Calu3 (cell line): ENCODE measurements at regions not wholly inside any gene's neighbourhood (a gene's known extent, or its start where the extent isn't known, plus 50 kb on each side); places are given as distances from the start of the nearest gene placed in this dataset.
A peak's percentile ranks its signal among the peaks of the same experiment; 100 is the strongest.

Experiments
- BruUV-seq: library from RNA; stranded (reverse); fragments of 400-500 nt; replicated peaks from 2 replicates; lab custom pipeline; 2021; lab: Mats Ljungman, UMichigan
- CTCF ChIA-PET: fragments of 300-600 bp; sonication (Branson Sonifier 250); formaldehyde crosslinking; loops from one replicate; lab custom pipeline; 2022; ENCODE audit warnings: antibody characterized with exemption; lab: Charles Lee
- DNase-seq: peaks from one replicate; pipeline ENCODE4 v3.0.0; 2022
- H3K27ac Mint-ChIP-seq: one replicate; pipeline ENCODE4 v1.8.0; 2022; ENCODE audit warnings: mixed read lengths; ENCODE audit not compliant: unreplicated experiment
- H3K27me3 Mint-ChIP-seq: one replicate; pipeline ENCODE4 v1.8.0; 2022; ENCODE audit warnings: mixed read lengths; ENCODE audit not compliant: unreplicated experiment
- H3K36me3 Mint-ChIP-seq: one replicate; pipeline ENCODE4 v1.8.0; 2022; ENCODE audit warnings: mild to moderate bottlenecking, moderate library complexity, mixed read lengths; ENCODE audit not compliant: insufficient read depth, unreplicated experiment
- H3K4me1 Mint-ChIP-seq: one replicate; pipeline ENCODE4 v1.8.0; 2022; ENCODE audit warnings: mild to moderate bottlenecking, low read depth, mixed read lengths; ENCODE audit not compliant: unreplicated experiment
- H3K4me3 Mint-ChIP-seq: one replicate; pipeline ENCODE4 v1.8.0; 2022; ENCODE audit warnings: mild to moderate bottlenecking, low read depth, moderate library complexity, mixed read lengths; ENCODE audit not compliant: unreplicated experiment
- H3K9me3 Mint-ChIP-seq: one replicate; pipeline ENCODE4 v1.8.0; 2022; ENCODE audit warnings: low read depth, mixed read lengths; ENCODE audit not compliant: unreplicated experiment
- intact Hi-C: fragments of 100-400 bp; cut with micrococcal nuclease; formaldehyde crosslinking; loops from one replicate; pipeline ENCODE4 v1.10.0; 2022; ENCODE audit not compliant: unreplicated experiment
- TF ChIP-seq, protein P1 (sequence below): fragments of 200-600 bp; IDR thresholded peaks from one replicate; pipeline ENCODE4 v1.8.0; 2022; ENCODE audit warnings: antibody characterized with exemption; ENCODE audit not compliant: unreplicated experiment

DNA sequence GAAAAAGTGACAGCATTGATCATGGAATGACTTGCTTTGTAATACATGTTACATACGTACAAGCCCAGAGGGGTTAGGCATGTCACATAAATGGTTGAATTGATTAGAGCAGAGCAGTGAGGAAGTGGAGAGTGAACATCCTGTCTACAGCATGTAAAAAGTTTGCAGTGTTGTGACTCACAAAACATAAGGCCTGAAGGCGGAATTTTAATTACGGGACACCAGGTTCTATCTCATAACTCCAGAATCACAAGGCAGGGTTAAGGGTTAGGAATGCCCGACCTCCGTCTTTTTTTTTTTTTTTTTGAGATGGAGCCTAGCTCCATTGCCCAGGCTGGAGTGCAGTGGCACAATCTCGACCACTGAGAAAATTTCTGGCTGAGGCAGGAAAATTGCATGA is 83.9 kb downstream of the MUC16 start:
- intact Hi-C loops = no loop called here
- Mint-ChIP-seq H3K27me3 (no peaks in the 10 kb centered on the region), H3K4me3 (no peak overlapping the region), H3K9me3 (peaks cover 10% of the 10 kb centered on the region), H3K27ac (no peak overlapping the region), H3K4me1 (no peaks in the 10 kb centered on the region), H3K36me3 (no peaks in the 10 kb centered on the region)
- TF ChIP-seq, protein P1, sequence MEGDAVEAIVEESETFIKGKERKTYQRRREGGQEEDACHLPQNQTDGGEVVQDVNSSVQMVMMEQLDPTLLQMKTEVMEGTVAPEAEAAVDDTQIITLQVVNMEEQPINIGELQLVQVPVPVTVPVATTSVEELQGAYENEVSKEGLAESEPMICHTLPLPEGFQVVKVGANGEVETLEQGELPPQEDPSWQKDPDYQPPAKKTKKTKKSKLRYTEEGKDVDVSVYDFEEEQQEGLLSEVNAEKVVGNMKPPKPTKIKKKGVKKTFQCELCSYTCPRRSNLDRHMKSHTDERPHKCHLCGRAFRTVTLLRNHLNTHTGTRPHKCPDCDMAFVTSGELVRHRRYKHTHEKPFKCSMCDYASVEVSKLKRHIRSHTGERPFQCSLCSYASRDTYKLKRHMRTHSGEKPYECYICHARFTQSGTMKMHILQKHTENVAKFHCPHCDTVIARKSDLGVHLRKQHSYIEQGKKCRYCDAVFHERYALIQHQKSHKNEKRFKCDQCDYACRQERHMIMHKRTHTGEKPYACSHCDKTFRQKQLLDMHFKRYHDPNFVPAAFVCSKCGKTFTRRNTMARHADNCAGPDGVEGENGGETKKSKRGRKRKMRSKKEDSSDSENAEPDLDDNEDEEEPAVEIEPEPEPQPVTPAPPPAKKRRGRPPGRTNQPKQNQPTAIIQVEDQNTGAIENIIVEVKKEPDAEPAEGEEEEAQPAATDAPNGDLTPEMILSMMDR = no peak
- CTCF ChIA-PET = interaction anchor here (0.7 kb wide), 1 partner anchor 9 kb away, joined by 4 read pairs; no protein-coding TSS in a partner anchor
- no TSS peak for BruUV-seq
- no peak for DNase-seq

DNA sequence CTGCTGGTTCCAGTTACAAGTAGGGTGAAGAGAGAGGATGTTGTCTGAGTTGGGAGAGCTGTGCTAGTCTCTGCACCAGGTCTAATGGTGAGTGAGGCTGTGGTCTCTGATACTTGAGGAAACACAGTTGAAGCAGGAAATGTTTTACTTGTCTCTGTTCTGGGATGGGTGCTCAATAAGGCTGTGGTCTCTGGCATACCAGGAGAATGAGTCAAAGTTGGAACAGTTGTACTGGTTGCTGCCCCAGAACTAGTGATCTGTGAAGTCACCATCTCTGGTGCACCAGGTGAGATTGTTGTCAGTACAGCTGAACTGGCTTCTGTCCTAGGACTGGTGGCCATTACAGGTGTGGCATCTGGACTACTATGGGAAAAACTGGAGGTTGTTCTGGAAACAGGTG is 74.7 kb downstream of the MUC16 start:
- intact Hi-C loops = no loop called here
- Mint-ChIP-seq H3K27ac (no peak overlapping the region), H3K27me3 (no peaks in the 10 kb centered on the region), H3K36me3 (no peaks in the 10 kb centered on the region), H3K4me1 (no peaks in the 10 kb centered on the region), H3K9me3 (peaks cover 13% of the 10 kb centered on the region), H3K4me3 (no peak overlapping the region)
- peak; percentile 2 for DNase-seq
- BruUV-seq = no TSS peak
- CTCF ChIA-PET = no interaction called here
- TF ChIP-seq, protein P1 = no peak

DNA sequence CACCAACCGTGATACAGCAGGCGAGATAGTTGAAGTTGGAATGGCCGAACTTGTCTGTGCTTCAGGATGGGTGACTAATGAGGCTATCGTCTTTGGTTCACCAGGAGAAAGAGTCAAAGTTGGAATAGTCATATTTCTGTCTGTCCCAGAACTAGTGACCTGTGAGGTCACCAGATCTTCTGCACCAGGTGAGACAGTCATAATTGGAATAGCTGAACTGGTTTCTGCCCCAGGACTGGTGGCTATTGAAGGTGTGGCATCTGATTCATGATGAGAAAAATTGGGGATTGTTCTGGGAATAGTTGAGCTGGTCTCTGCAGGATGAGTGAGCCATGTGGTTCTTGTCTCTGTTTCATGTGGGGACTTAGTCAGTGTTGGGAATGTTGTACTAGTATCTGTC is 71.6 kb downstream of the MUC16 start:
- no peak for DNase-seq
- Mint-ChIP-seq H3K27ac (no peak overlapping the region), H3K4me1 (no peaks in the 10 kb centered on the region), H3K4me3 (no peak overlapping the region), H3K36me3 (no peaks in the 10 kb centered on the region), H3K27me3 (no peaks in the 10 kb centered on the region), H3K9me3 (peaks cover 5% of the 10 kb centered on the region)
- intact Hi-C loops = no loop called here
- no TSS peak for BruUV-seq
- TF ChIP-seq, protein P1 = no peak
- CTCF ChIA-PET = no interaction called here
